DOHH2 (cell line): ENCODE measurements at regions not wholly inside any gene's neighbourhood (a gene's known extent, or its start where the extent isn't known, plus 50 kb on each side); places are given as distances from the start of the nearest gene placed in this dataset.

Source experiments
- CTCF ChIP-seq: fragments of 200-600 bp; sonication (generic); IDR thresholded peaks from one replicate; pipeline ENCODE4 v1.5.1; 2014; ENCODE audit warnings: antibody characterized with exemption, mild to moderate bottlenecking, low read depth, low read length; ENCODE audit not compliant: poor library complexity, severe bottlenecking
- EZH2phosphoT487 ChIP-seq: fragments of 200-600 bp; sonication (generic); IDR thresholded peaks from 2 replicates; pipeline ENCODE4 v1.6.1; 2017; ENCODE audit warnings: borderline replicate concordance, mild to moderate bottlenecking, antibody characterized with exemption, low read length, moderate library complexity, mixed read lengths

DNA sequence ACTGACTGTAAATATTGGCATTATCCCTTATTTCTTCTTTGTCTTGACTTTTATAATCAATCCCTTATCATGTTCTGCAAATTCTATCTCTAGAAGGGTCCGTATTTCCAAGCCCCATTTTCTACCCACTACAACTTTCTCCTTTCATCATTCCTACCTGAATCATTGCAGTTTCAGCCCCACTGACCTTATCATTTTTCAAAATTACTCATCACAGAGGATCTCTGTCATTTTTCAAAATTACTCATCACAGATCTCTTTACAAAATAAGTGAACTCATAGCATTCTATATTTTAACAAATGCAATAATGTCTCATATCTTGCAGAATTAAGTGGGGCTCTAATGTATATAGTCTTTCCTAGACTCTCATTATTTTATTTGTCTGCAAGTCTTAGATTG, 256.9 kb upstream of the COX7C start:
- TF ChIP-seq CTCF, result no peak
- no peak for TF ChIP-seq EZH2phosphoT487
